T47D (cell line): ENCODE measurements at regions not wholly inside any gene's neighbourhood (a gene's known extent, or its start where the extent isn't known, plus 50 kb on each side); places are given as distances from the start of the nearest gene placed in this dataset.
A peak's percentile ranks its signal among the peaks of the same experiment; 100 is the strongest.

Source experiments
- DNase-seq, 2 experiments: peaks; one replicate each; pipeline versions ENCODE4 v3.0.0 to v3.0.0-alpha.2; 2011 to 2012; ENCODE audit warnings: low read depth in 1 of 2, low spot score in 1 of 2
- JUND ChIP-seq: IDR thresholded peaks from 2 replicates; pipeline ENCODE4 v1.6.1; 2012; ENCODE audit warnings: low read depth
- in situ Hi-C: cut with HindIII; loops from 2 replicates; pipeline ENCODE4 v1.10.0; 2016; ENCODE audit warnings: low sequenced_read_pairs, low pct_unique_long_range_greater_than_20kb

- in situ Hi-C loops, result no loop called here
- no peak for TF ChIP-seq JUND
- DNase-seq, result no peak
Observed at GRCh38 chr6:3981917-3982316, 97.0 kb downstream of the FAM217A start.

- TF ChIP-seq JUND, result no peak
- no peak for DNase-seq
- in situ Hi-C loops, result no loop called here
Observed at GRCh38 chr6:3983778-3984177, 95.2 kb downstream of the FAM217A start.

GRCh38 chr6:3984494-3984893, 94.4 kb downstream of the FAM217A start:
- DNase-seq, result no peak
- in situ Hi-C loops, result no loop called here
- TF ChIP-seq JUND, result no peak

GRCh38 chr6:3986241-3986640, 92.7 kb downstream of the FAM217A start:
- no peak for TF ChIP-seq JUND
- in situ Hi-C loops, result no loop called here
- DNase-seq, result no peak

GRCh38 chr6:3987053-3987452, 91.9 kb downstream of the FAM217A start:
- in situ Hi-C loops, result no loop called here
- no peak for TF ChIP-seq JUND
- DNase-seq, result no peak

- TF ChIP-seq JUND, result no peak
- no peak for DNase-seq
- in situ Hi-C loops, result no loop called here
Observed at GRCh38 chr6:3987576-3987975, 91.4 kb downstream of the FAM217A start.

- TF ChIP-seq JUND, result no peak
- DNase-seq, result peak; percentile 28 to 94
- in situ Hi-C loops, result no loop called here
Observed at GRCh38 chr6:3990692-3991491, 88.0 kb downstream of the FAM217A start.

- in situ Hi-C loops, result no loop called here
- TF ChIP-seq JUND, result no peak
- no peak for DNase-seq
Observed at GRCh38 chr6:3991941-3992340, 87.0 kb downstream of the FAM217A start.

- no peak for DNase-seq
- no peak for TF ChIP-seq JUND
- in situ Hi-C loops, result no loop called here
Observed at GRCh38 chr6:3996349-3996748, 82.6 kb downstream of the FAM217A start.

- no peak for DNase-seq
- TF ChIP-seq JUND, result no peak
- in situ Hi-C loops, result no loop called here
Observed at GRCh38 chr6:3997177-3997770, 81.7 kb downstream of the FAM217A start.

GRCh38 chr6:3999800-4000661, 78.9 kb downstream of the FAM217A start:
- no peak for TF ChIP-seq JUND
- DNase-seq, result no peak
- in situ Hi-C loops, result no loop called here

GRCh38 chr6:4004249-4004648, 74.7 kb downstream of the FAM217A start:
- in situ Hi-C loops, result no loop called here
- no peak for TF ChIP-seq JUND
- DNase-seq, result no peak
